SK-N-SH treated with all-trans-retinoic acid at 6 μM for 48 hours (cell line): ENCODE measurements at regions not wholly inside any gene's neighbourhood (a gene's known extent, or its start where the extent isn't known, plus 50 kb on each side); places are given as distances from the start of the nearest gene placed in this dataset.
"Not testable (repeated sequence)": the region's sequence is repeated elsewhere in the genome, so short reads cannot be mapped to it uniquely, and the experiment has no call there.

Source experiments
- ATAC-seq: fragments of 200-7000 bp; cut with Tn5 transposase; 3 replicates; pipeline ENCODE4 v1.9.1; 2020; ENCODE audit warnings: mild to moderate bottlenecking, moderate library complexity
- BACH2 ChIP-seq: fragments of 250-450 bp; sonication (Bioruptor Pico); IDR thresholded peaks from 2 replicates; pipeline ENCODE4 v1.9.0; 2021; ENCODE audit warnings: mild to moderate bottlenecking, borderline replicate concordance
- CREB5 ChIP-seq: fragments of 250-450 bp; sonication (Bioruptor Pico); IDR thresholded peaks from 2 replicates; pipeline ENCODE4 v1.5.1; 2020; ENCODE audit warnings: low read depth, mild to moderate bottlenecking, moderate library complexity
- CSDC2 ChIP-seq: fragments of 250-450 bp; sonication (Bioruptor Pico); IDR thresholded peaks from 2 replicates; pipeline ENCODE4 v1.5.0; 2020; ENCODE audit warnings: mild to moderate bottlenecking, moderate library complexity
- CSRNP3 ChIP-seq: fragments of 250-450 bp; sonication (Bioruptor Pico); IDR thresholded peaks from 2 replicates; pipeline ENCODE4 v1.5.1; 2021; ENCODE audit warnings: mild to moderate bottlenecking, moderate library complexity
- ESRRG ChIP-seq: fragments of 250-450 bp; sonication (Bioruptor Pico); IDR thresholded peaks from 2 replicates; pipeline ENCODE4 v1.6.1; 2021; ENCODE audit warnings: mild to moderate bottlenecking
- PATZ1 ChIP-seq: fragments of 250-450 bp; sonication (Bioruptor Pico); IDR thresholded peaks from 2 replicates; pipeline ENCODE4 v1.8.0; 2020; ENCODE audit warnings: mild to moderate bottlenecking, moderate library complexity, borderline replicate concordance
- POU6F1 ChIP-seq: fragments of 250-450 bp; sonication (Bioruptor Pico); IDR thresholded peaks from 2 replicates; pipeline ENCODE4 v1.8.0; 2021; ENCODE audit warnings: low read depth, mild to moderate bottlenecking, moderate library complexity, borderline replicate concordance
- PPARA ChIP-seq: fragments of 250-450 bp; sonication (Bioruptor Pico); IDR thresholded peaks from 2 replicates; pipeline ENCODE4 v1.5.0; 2020; ENCODE audit warnings: mild to moderate bottlenecking, borderline replicate concordance
- SNAI2 ChIP-seq: fragments of 250-450 bp; sonication (Bioruptor Pico); IDR thresholded peaks from 2 replicates; pipeline ENCODE4 v1.5.0; 2020; ENCODE audit warnings: mild to moderate bottlenecking, moderate library complexity
- TOX ChIP-seq: fragments of 250-450 bp; sonication (Bioruptor Pico); IDR thresholded peaks from 2 replicates; pipeline ENCODE4 v1.8.0; 2021; ENCODE audit warnings: mild to moderate bottlenecking, moderate library complexity, borderline replicate concordance
- TSHZ2 ChIP-seq: fragments of 250-450 bp; sonication (Bioruptor Pico); IDR thresholded peaks from 2 replicates; pipeline ENCODE4 v1.5.0; 2020; ENCODE audit warnings: mild to moderate bottlenecking, moderate library complexity
- ZC3H10 ChIP-seq: fragments of 250-450 bp; sonication (Bioruptor Pico); IDR thresholded peaks from 2 replicates; pipeline ENCODE4 v1.5.1; 2021; ENCODE audit warnings: mild to moderate bottlenecking, moderate library complexity
- ZFP3 ChIP-seq: fragments of 250-450 bp; sonication (Bioruptor Pico); IDR thresholded peaks from 2 replicates; pipeline ENCODE4 v1.5.0; 2020; ENCODE audit warnings: mild to moderate bottlenecking, moderate library complexity
- ZFP30 ChIP-seq: fragments of 450-650 bp; formaldehyde crosslinking; IDR thresholded peaks from 2 replicates; pipeline ENCODE4 v1.5.0; 2022; ENCODE audit warnings: mild to moderate bottlenecking, moderate library complexity
- ZNF70 ChIP-seq: fragments of 450-650 bp; formaldehyde crosslinking; IDR thresholded peaks from 2 replicates; pipeline ENCODE4 v1.5.0; 2020; ENCODE audit warnings: mild to moderate bottlenecking, moderate library complexity
- ZNF8 ChIP-seq: fragments of 450-650 bp; formaldehyde crosslinking; IDR thresholded peaks from 2 replicates; pipeline ENCODE4 v1.5.0; 2020; ENCODE audit warnings: mild to moderate bottlenecking, moderate library complexity

GRCh38 chr9:16294133-16294770 lies 576.2 kb downstream of the BNC2 start:
- no peak for TF ChIP-seq CREB5 (CRISPR knock-in tag)
- ATAC-seq = no peak

GRCh38 chr9:16294940-16295339 lies 575.5 kb downstream of the BNC2 start:
- ATAC-seq = not testable (repeated sequence)

GRCh38 chr9:16299368-16299767 lies 571.1 kb downstream of the BNC2 start:
- ATAC-seq = not testable (repeated sequence)

GRCh38 chr9:16303506-16303905 lies 567.0 kb downstream of the BNC2 start:
- ATAC-seq = no peak
- TF ChIP-seq ZNF70 (CRISPR knock-in tag) = no peak
- no peak for TF ChIP-seq ZFP30
- no peak for TF ChIP-seq TOX (CRISPR knock-in tag)
- TF ChIP-seq BACH2 (CRISPR knock-in tag) = no peak
- no peak for TF ChIP-seq TSHZ2
- no peak for TF ChIP-seq CREB5 (CRISPR knock-in tag)
- no peak for TF ChIP-seq CSRNP3 (CRISPR knock-in tag)
- no peak for TF ChIP-seq PPARA (CRISPR knock-in tag)
- no peak for TF ChIP-seq ZC3H10

GRCh38 chr9:16304301-16304700 lies 566.2 kb downstream of the BNC2 start:
- TF ChIP-seq ZNF70 (CRISPR knock-in tag) (no peak), CSDC2 (CRISPR knock-in tag) (no peak), ZFP3 (CRISPR knock-in tag) (no peak), PATZ1 (CRISPR knock-in tag) (no peak), TSHZ2 (no peak), POU6F1 (CRISPR knock-in tag) (no peak), ESRRG (CRISPR knock-in tag) (no peak), BACH2 (CRISPR knock-in tag) (no peak), TOX (CRISPR knock-in tag) (no peak), SNAI2 (CRISPR knock-in tag) (no peak), ZNF8 (no peak)
- TF ChIP-seq, all 23 proteins: peak for 0
- no peak for ATAC-seq
